Esophagus muscularis mucosa (tissue), 4 donors: ENCODE measurements at regions not wholly inside any gene's neighbourhood (a gene's known extent, or its start where the extent isn't known, plus 50 kb on each side); places are given as distances from the start of the nearest gene placed in this dataset.

Source experiments
- DNase-seq: peaks from one replicate; pipeline ENCODE4 v3.0.0-alpha.2; 2017; ENCODE audit errors: extremely low spot score
- H3K27ac ChIP-seq, 4 donors: fragments of 200-600 bp; sonication (generic); replicated peaks in 1 of 4; 1 replicate in 3 of 4; 2 replicates in 1 of 4; pipeline ENCODE4 v1.5.1; 2016 to 2019; ENCODE audit warnings: mild to moderate bottlenecking in 1 of 4
- H3K27me3 ChIP-seq, 4 donors: fragments of 200-600 bp; sonication (generic); one replicate each; pipeline versions ENCODE4 v1.5.1 to v1.6.0; 2016 to 2019
- H3K36me3 ChIP-seq, 4 donors: fragments of 200-600 bp; sonication (generic); one replicate each; pipeline ENCODE4 v1.5.1; 2016 to 2019
- H3K4me1 ChIP-seq, 4 donors: fragments of 200-600 bp; sonication (generic); one replicate each; pipeline ENCODE4 v1.5.1; 2016 to 2019
- H3K4me3 ChIP-seq, 4 donors: fragments of 200-600 bp; sonication (generic); 1 replicate in 2 of 4; 2 replicates in 2 of 4; pipeline ENCODE4 v1.5.1; 2016 to 2019; ENCODE audit warnings: mild to moderate bottlenecking in 4 of 4, moderate library complexity in 1 of 4
- H3K9me3 ChIP-seq, 4 donors: fragments of 200-600 bp; sonication (generic); 1 replicate in 3 of 4; 2 replicates in 1 of 4; pipeline ENCODE4 v1.5.1; 2016 to 2019
- CTCF ChIP-seq, 3 experiments: fragments of 200-600 bp in 2 of 3; fragments of 450-650 bp in 1 of 3; sonication (generic) in 2 of 3; IDR thresholded peaks; one replicate each; pipeline ENCODE4 v1.5.1; 2017 to 2019; ENCODE audit warnings: antibody characterized with exemption in 3 of 3, mild to moderate bottlenecking in 2 of 3, moderate library complexity in 1 of 3
- EP300 ChIP-seq: sonication (generic); formaldehyde crosslinking; IDR thresholded peaks from one replicate; pipeline ENCODE4 v1.6.1; 2017; ENCODE audit warnings: antibody characterized with exemption
- POLR2A ChIP-seq: fragments of 450-650 bp; IDR thresholded peaks from one replicate; pipeline ENCODE4 v1.6.1; 2017; ENCODE audit warnings: antibody characterized with exemption, moderate library complexity, mild to moderate bottlenecking, low read depth
- POLR2AphosphoS5 ChIP-seq, 2 donors: sonication (generic); formaldehyde crosslinking; IDR thresholded peaks; one replicate each; pipeline ENCODE4 v1.6.1; 2017; ENCODE audit warnings: antibody characterized with exemption in 2 of 2
- WGBS: methylation state at CpG from one replicate; pipeline ENCODE4 v1.1.5; 2018; 5-methylcytosine and 5-hydroxymethylcytosine counted together
- intact Hi-C: fragments of 100-400 bp; cut with DNase I; formaldehyde crosslinking; loops from one replicate; pipeline ENCODE4 v1.15.1; 2023

GRCh38 chr3:83895892-83896291 lies 1062.9 kb upstream of the CADM2 start:
- H3K9me3 ChIP-seq: peaks cover 0 to 5% (median 0%) of the 10 kb centered on the region in 4 donors
- intact Hi-C loops: no loop called here
- WGBS: 37% methylated on average over 1 of the region's 1 CpG

GRCh38 chr3:83902787-83903533 lies 1055.8 kb upstream of the CADM2 start:
- no peaks in the 10 kb centered on the region for H3K36me3 ChIP-seq
- H3K4me1 ChIP-seq: no peaks in the 10 kb centered on the region
- H3K4me3 ChIP-seq: no peak overlapping the region
- 81% methylated on average over 5 of the region's 5 CpGs for WGBS
- TF ChIP-seq EP300: no peak
- TF ChIP-seq POLR2A: no peak
- no peak for TF ChIP-seq CTCF (IDR thresholded peaks at IDR 0.05)
- no peak for TF ChIP-seq POLR2AphosphoS5 (IDR thresholded peaks at IDR 0.05)
- H3K27ac ChIP-seq: no peak overlapping the region
- peaks cover 0 to 5% (median 0%) of the 10 kb centered on the region in 4 donors for H3K9me3 ChIP-seq
- no peaks in the 10 kb centered on the region for H3K27me3 ChIP-seq
- DNase-seq: no peak
- intact Hi-C loops: no loop called here

More at GRCh38 chr3:83895892-83896291, 1062.9 kb upstream of the CADM2 start:
- Histone ChIP-seq H3K4me3 (no peak overlapping the region), H3K36me3 (no peaks in the 10 kb centered on the region), H3K27ac (no peak overlapping the region), H3K4me1 (no peaks in the 10 kb centered on the region), H3K27me3 (no peaks in the 10 kb centered on the region)
- TF ChIP-seq CTCF (IDR thresholded peaks at IDR 0.05) (no peak), POLR2A (no peak), EP300 (no peak), POLR2AphosphoS5 (IDR thresholded peaks at IDR 0.05) (no peak)
- DNase-seq: no peak

- Histone ChIP-seq H3K9me3 (no peaks in the 10 kb centered on the region), H3K36me3 (no peaks in the 10 kb centered on the region), H3K4me1 (no peaks in the 10 kb centered on the region), H3K4me3 (no peak overlapping the region), H3K27me3 (no peaks in the 10 kb centered on the region), H3K27ac (no peak overlapping the region)
- intact Hi-C loops: no loop called here
- no peak for TF ChIP-seq CTCF (IDR thresholded peaks at IDR 0.05)
- TF ChIP-seq POLR2A: no peak
- no peak for TF ChIP-seq EP300
- TF ChIP-seq POLR2AphosphoS5 (IDR thresholded peaks at IDR 0.05): no peak
- no peak for DNase-seq
- WGBS: 78% methylated on average over 4 of the region's 4 CpGs
Measured at GRCh38 chr3:83913381-83913780, 1045.4 kb upstream of the CADM2 start.

GRCh38 chr3:83926291-83926690 lies 1032.5 kb upstream of the CADM2 start:
- H3K4me1 ChIP-seq: no peaks in the 10 kb centered on the region
- TF ChIP-seq POLR2A: no peak
- TF ChIP-seq EP300: no peak
- TF ChIP-seq POLR2AphosphoS5 (IDR thresholded peaks at IDR 0.05): no peak
- no peak for TF ChIP-seq CTCF (IDR thresholded peaks at IDR 0.05)
- H3K27ac ChIP-seq: no peak overlapping the region
- intact Hi-C loops: no loop called here
- WGBS: 71% methylated on average over 4 of the region's 4 CpGs
- DNase-seq: no peak
- no peak overlapping the region for H3K4me3 ChIP-seq
- H3K9me3 ChIP-seq: peaks cover 0 to 35% (median 23%) of the 10 kb centered on the region in 4 donors
- H3K27me3 ChIP-seq: no peaks in the 10 kb centered on the region
- no peaks in the 10 kb centered on the region for H3K36me3 ChIP-seq

GRCh38 chr3:83928391-83928790 lies 1030.4 kb upstream of the CADM2 start:
- WGBS: 60% methylated on average over 3 of the region's 3 CpGs
- Histone ChIP-seq H3K4me3 (no peak overlapping the region), H3K27ac (no peak overlapping the region), H3K4me1 (no peaks in the 10 kb centered on the region), H3K36me3 (no peaks in the 10 kb centered on the region), H3K27me3 (no peaks in the 10 kb centered on the region), H3K9me3 (peaks cover 0 to 35% (median 23%) of the 10 kb centered on the region in 4 donors)
- DNase-seq: no peak
- intact Hi-C loops: no loop called here
- TF ChIP-seq POLR2A (no peak), CTCF (IDR thresholded peaks at IDR 0.05) (no peak), POLR2AphosphoS5 (IDR thresholded peaks at IDR 0.05) (no peak), EP300 (no peak)
